GM10266 (cell line): ENCODE measurements at regions not wholly inside any gene's neighbourhood (a gene's known extent, or its start where the extent isn't known, plus 50 kb on each side); places are given as distances from the start of the nearest gene placed in this dataset.

Experiments used
- DNase-seq: peaks from one replicate; pipeline ENCODE4 v3.0.0; 2012; ENCODE audit errors: extremely low spot score
- TF ChIP-seq, protein P1 (sequence below): IDR thresholded peaks from 2 replicates; pipeline ENCODE4 v1.5.1; 2012; ENCODE audit warnings: mild to moderate bottlenecking, low read depth; ENCODE audit not compliant: control insufficient read depth, insufficient read depth; ENCODE audit errors: missing control alignments

GRCh38 chr15:98127586-98127985 is 167.1 kb downstream of the ARRDC4 start:
- TF ChIP-seq, protein P1, sequence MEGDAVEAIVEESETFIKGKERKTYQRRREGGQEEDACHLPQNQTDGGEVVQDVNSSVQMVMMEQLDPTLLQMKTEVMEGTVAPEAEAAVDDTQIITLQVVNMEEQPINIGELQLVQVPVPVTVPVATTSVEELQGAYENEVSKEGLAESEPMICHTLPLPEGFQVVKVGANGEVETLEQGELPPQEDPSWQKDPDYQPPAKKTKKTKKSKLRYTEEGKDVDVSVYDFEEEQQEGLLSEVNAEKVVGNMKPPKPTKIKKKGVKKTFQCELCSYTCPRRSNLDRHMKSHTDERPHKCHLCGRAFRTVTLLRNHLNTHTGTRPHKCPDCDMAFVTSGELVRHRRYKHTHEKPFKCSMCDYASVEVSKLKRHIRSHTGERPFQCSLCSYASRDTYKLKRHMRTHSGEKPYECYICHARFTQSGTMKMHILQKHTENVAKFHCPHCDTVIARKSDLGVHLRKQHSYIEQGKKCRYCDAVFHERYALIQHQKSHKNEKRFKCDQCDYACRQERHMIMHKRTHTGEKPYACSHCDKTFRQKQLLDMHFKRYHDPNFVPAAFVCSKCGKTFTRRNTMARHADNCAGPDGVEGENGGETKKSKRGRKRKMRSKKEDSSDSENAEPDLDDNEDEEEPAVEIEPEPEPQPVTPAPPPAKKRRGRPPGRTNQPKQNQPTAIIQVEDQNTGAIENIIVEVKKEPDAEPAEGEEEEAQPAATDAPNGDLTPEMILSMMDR = no peak
- no peak for DNase-seq

DNA sequence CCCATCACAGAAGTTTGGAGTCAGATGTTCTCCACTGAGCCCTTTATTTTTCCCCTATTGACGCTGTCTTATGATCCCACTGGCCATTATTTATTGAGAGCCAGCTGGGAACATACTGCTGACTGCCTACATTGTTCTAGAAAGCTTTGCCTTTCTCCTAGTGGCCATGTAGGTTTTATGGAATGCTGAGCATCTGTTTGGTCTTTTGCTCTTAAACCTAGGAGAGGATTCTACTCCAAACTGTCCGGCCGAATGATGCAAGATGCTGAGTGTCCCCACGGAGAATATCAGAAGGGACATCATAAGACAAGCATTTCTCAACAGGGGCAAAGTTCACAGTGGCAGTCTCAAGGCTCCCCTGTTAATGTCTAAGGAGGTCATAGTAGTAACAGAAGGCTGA is 171.4 kb downstream of the ARRDC4 start:
- DNase-seq = no peak
- TF ChIP-seq, protein P1 = no peak

DNA sequence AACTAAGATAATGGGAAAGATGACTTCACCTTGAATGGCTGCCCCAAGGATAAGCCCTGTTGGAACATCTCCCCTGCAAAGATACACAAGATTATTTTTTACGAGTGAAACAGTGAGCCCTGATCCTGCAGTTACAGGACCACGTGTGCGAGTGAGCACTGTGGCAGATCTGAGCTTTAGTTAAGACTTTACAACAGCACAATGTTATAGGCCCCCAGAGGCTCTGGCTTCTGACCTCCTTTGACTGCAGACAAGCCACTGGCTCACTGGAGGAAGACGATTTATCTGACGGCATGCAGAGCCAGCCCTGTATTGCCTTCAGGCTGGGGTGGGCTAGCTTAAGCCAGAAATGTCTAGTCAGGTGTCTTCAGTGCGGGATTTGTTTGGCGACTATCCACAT is 174.4 kb downstream of the ARRDC4 start:
- TF ChIP-seq, protein P1 = no peak
- DNase-seq = no peak

- TF ChIP-seq, protein P1 = no peak
- DNase-seq = no peak
Observed at GRCh38 chr15:98138910-98139309, 178.4 kb downstream of the ARRDC4 start.

DNA sequence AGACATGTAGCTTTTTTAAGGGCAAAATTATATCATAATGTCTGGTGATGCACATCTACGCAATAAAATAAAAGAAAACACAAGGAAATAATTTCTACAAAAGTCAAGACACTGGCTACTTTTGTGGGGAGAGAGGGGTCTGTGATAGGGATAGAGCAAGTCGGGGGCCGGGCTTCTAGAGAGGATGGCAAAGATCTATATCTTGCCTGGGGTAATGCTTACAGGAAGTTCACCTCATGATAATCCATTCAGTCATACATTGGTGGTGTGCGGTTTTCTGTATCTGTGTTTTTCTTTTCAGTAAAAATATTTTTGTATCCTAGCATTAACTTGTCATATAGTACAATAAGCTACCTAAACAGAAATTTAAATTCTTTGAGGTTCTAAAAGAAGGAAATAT is 178.8 kb downstream of the ARRDC4 start:
- DNase-seq = no peak
- TF ChIP-seq, protein P1 = no peak

GRCh38 chr15:98142572-98142971 is 182.1 kb downstream of the ARRDC4 start:
- TF ChIP-seq, protein P1 = no peak
- no peak for DNase-seq

GRCh38 chr15:98143116-98143515 is 182.6 kb downstream of the ARRDC4 start:
- TF ChIP-seq, protein P1 = no peak
- DNase-seq = no peak
